HG03135 (cell line): ENCODE measurements at regions not wholly inside any gene's neighbourhood (a gene's known extent, or its start where the extent isn't known, plus 50 kb on each side); places are given as distances from the start of the nearest gene placed in this dataset.
"Not testable (repeated sequence)": the region's sequence is repeated elsewhere in the genome, so short reads cannot be mapped to it uniquely, and the experiment has no call there.

ENCODE experiments used
- ATAC-seq: cut with Tn5 transposase; IDR thresholded peaks from one replicate; pipeline ENCODE4 v1.9.1; 2021; ENCODE audit warnings: mild to moderate bottlenecking, moderate library complexity; ENCODE audit not compliant: unreplicated experiment

GRCh38 chr6:84975316-84975715 lies 210.9 kb upstream of the TBX18 start:
- ATAC-seq, result no peak

GRCh38 chr6:84973606-84974005 lies 209.2 kb upstream of the TBX18 start:
- no peak for ATAC-seq

GRCh38 chr6:84967965-84968364 lies 203.6 kb upstream of the TBX18 start:
- no peak for ATAC-seq

GRCh38 chr6:84967389-84967788 lies 203.0 kb upstream of the TBX18 start:
- ATAC-seq, result no peak

GRCh38 chr6:84953111-84953755 lies 188.8 kb upstream of the TBX18 start:
- no peak for ATAC-seq

GRCh38 chr6:84944926-84945325 lies 180.5 kb upstream of the TBX18 start:
- ATAC-seq, result not testable (repeated sequence)

DNA sequence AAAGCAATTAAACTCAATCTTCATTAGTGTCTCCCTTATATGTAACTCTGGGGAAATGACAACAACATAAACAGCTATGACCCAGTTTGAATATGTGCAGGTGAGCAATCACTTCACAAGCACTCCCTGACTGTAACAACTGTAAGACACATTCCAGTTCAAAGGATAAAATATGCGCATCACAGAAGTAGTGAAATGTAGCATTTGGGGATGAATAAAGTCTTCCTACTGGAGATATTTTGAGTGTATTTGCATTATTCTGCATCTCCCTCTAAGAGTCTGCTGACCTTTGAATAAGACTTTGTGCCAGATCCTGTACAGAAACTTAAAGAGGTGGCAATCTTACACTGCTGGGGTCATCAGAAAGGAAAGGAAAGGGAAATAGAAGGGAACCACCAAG lies 179.5 kb upstream of the TBX18 start:
- ATAC-seq, result no peak

GRCh38 chr6:84941609-84942008 lies 177.2 kb upstream of the TBX18 start:
- not testable (repeated sequence) for ATAC-seq

- no peak for ATAC-seq
These were observed 164.8 kb upstream of the TBX18 start for GRCh38 chr6:84929212-84929611.

DNA sequence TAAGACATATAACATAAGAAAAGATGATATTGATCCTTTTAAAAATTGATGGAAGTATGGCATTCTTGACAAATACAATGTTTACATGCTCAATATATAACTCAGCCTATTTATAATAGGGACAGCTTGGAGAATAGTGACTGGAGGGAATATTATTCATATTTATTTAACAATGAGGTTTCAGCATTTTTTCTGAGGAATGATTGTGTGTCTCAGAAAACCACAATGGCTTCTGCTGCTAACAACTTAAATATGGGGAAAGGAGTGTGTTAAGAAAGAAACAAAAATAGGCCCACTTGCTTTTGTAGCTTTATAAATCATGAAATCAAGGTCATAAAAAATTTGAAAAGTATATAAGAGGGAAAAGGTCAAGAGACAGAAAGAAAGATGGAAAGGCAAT lies 163.2 kb upstream of the TBX18 start:
- no peak for ATAC-seq

DNA sequence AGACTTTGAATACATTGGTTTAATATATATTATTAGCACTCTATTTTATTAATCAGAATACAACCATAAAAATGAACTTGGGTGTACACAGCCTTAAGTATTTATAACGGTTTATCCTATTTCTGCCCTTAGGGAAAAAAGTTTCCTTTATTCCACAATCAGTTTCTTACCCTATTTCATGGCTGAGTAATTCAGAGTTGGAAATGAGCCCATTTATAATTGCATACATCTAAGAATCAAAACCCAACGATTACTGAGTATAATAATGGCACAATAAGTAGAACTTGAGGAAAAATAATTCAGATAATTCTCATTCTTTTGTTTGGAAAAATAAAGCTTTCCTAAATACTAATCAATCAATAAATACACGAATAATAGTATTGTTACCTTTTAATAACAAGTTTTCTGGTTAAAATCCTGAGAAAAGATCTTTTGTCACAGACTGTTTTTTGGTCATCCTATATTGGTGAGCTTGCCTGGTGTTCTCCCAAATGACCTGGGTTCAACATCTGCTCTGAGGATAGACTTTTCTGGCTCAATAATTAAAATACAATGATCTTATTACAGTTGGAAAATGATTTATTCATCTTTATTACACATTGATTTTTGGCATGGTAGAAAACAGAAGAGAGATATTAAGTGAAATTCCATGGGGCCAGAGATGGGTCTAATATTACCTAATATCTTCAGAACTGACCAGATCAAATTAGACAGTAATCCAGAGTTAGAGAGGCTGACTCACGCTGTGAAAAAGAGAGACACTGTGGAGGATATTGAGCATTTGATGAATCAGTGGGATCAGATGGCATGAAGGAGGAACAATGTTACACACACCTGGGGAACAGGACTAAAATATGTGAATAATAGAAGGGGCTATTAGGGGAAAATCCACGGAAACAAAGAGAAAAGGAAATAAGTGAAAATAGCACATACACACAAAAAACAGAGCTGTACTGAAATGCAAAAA lies 162.1 kb upstream of the TBX18 start:
- ATAC-seq, result no peak

DNA sequence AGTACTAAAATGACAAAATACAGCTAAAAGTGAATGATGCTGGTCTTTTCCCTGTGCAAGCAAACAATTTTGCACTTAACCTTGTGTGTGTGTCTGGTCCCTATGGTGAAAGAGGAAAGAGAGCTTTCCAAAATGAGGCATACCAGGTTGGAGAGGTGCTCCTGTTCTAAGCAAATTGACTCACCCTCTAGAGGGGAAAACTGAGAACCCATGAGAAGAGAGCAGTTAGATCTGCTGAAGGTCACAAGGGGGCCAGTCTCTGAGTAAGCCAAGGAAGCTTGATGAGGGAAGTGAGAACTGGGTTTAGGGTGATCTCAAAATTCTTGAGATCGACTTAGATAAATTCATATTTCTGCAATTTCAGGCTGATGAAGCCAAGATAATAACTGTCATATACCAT lies 157.5 kb upstream of the TBX18 start:
- no peak for ATAC-seq

GRCh38 chr6:84920021-84920420 lies 155.6 kb upstream of the TBX18 start:
- no peak for ATAC-seq

DNA sequence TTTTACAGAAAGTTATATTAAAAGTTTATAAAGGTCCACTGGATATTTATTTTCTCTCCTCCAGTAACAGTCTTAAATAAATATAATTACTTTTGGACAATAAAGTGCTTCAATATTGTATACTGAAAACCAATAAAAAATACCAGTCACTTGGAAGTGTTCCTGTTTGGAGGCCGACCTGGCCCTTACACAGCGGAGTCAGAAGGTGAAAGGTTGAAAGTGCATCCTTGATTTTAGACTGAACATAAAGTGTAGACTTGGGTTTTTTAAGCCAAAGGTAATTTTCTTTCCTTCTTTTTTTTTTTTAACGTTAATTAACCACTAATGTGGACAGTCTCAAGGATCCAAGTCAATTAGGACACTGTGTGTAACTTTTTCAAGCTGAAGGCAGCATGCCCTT lies 152.3 kb upstream of the TBX18 start:
- ATAC-seq, result no peak

GRCh38 chr6:84912472-84913322 lies 148.3 kb upstream of the TBX18 start:
- ATAC-seq, result no peak

DNA sequence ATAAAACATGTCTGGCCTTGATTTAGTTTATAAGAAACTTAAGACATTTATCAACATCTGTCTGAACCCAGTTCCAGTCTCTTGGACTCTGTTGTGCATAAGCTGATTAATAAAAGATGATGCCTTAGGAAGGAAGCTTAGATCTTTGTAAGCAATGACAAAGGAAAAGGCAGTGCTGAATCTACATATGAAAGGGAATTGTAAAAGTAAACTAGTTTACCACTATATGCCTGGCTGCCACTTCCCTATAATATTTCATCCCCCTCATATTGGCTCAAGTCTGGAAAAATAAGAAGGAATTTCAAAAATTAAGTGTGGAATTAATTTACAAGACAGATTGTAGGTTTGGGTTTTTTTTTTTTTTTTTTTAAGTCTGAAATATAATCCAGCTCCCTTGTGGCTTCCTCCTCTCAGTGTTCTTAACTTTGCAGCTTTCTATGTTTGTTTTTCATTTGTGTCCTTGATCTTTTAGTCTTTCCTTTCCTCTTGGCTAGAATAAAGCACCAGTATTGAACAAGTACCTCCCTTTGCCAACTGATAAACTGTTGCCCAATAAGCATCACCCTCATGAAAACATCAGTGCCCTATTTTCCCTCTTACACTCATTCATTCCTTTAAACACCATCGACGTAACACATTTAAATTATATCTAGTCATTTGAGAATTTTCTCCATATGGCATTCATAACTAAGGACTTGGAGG lies 146.7 kb upstream of the TBX18 start:
- ATAC-seq, result no peak

DNA sequence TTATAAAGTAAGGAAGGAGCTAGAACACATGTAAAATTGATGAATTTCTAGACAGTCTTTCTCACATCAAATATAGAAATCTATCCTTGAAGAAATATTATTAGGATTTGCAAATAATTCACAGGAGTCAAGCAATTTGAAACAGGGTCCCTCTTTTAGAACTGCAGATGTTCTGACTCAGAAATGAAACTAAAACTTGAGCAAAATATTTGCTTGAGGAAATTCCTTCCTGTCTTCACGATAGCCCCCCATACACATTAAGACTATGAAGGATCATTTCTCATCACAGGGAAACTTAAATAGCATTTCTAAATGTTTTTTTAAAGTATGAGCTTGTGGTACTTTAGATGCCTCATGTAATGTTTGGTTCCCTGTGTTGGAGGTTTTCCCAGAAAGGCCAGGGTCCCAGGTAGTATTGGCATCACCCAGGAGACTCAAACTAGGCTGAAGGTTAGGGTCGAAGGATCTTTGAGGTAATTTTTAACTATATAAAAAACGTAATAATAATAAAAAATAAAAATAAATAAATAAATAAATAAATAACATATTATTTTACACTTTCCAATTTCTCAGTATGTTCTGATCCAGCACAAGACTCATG lies 144.0 kb upstream of the TBX18 start:
- ATAC-seq, result no peak

DNA sequence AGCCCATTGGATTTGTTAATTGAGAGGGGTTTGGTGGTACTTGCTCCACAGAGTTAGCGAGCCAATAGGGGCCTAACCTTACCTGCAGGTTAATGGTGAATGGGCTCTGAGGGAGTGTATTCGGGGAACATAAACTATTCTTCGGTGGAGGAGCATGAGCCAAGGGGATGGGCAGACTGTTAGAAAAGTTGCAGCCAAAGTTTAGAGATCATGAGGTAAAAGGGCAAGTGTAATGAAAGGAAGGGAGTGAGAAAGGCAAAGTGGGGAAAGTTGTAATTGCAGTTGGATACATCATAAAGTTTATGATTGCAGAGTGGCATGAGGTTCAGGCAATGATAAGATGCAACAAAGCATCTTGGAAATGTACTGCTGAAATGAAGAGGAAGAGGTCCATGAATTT lies 142.1 kb upstream of the TBX18 start:
- no peak for ATAC-seq

DNA sequence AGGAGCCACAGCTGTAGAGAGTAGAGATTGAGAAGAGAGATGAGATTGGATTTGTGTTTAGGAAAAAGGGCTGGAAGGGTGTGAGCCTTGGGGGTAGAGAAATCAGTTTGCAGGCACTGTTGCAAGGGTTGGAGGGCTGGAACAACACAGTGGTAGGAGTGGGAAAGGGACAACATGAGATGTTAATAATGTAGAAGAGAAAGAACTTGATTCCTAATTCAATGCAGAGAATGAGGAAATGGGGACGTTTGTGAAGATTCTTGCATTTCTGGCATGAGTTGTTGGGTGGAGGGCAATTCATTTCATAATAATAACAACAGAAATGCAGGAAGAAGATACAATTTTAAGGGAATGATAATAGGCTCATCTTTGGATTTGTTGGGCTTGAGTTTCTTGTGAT lies 141.4 kb upstream of the TBX18 start:
- ATAC-seq, result no peak

- ATAC-seq, result no peak
These were observed 138.0 kb upstream of the TBX18 start for GRCh38 chr6:84902354-84902928.
